H9 (cell line): ENCODE measurements at regions not wholly inside any gene's neighbourhood (a gene's known extent, or its start where the extent isn't known, plus 50 kb on each side); places are given as distances from the start of the nearest gene placed in this dataset.

Experiments used
- DNase-seq: peaks from one replicate; pipeline ENCODE4 v3.0.0-alpha.2; 2017
- H2AFZ ChIP-seq: one replicate; pipeline ENCODE4 v1.6.1; 2013; ENCODE audit warnings: mild to moderate bottlenecking, low read length, control low read depth, moderate library complexity
- H2AK5ac ChIP-seq: 2 replicates; pipeline ENCODE4 v1.6.1; 2013; ENCODE audit warnings: low read length, control low read depth, mixed read lengths; ENCODE audit not compliant: insufficient read length
- H2BK120ac ChIP-seq: one replicate; pipeline ENCODE4 v1.6.1; 2013; ENCODE audit warnings: low read depth, mild to moderate bottlenecking, low read length, control low read depth, inconsistent platforms; ENCODE audit not compliant: poor library complexity, severe bottlenecking
- H2BK12ac ChIP-seq: 2 replicates; pipeline ENCODE4 v1.6.1; 2013; ENCODE audit warnings: low read length, control low read depth, mixed read lengths, low read depth; ENCODE audit not compliant: insufficient read length
- H2BK15ac ChIP-seq: 2 replicates; pipeline ENCODE4 v1.6.1; 2013; ENCODE audit warnings: low read depth, low read length, control low read depth
- H2BK20ac ChIP-seq: one replicate; pipeline ENCODE4 v1.6.1; 2013; ENCODE audit warnings: low read depth, mild to moderate bottlenecking, low read length, control low read depth, inconsistent platforms; ENCODE audit not compliant: poor library complexity, severe bottlenecking
- H2BK5ac ChIP-seq: 2 replicates; pipeline ENCODE4 v1.6.1; 2013; ENCODE audit warnings: low read length, control low read depth, mixed read lengths; ENCODE audit not compliant: insufficient read length
- H3K14ac ChIP-seq: 2 replicates; pipeline ENCODE4 v1.6.1; 2013; ENCODE audit warnings: low read length, control low read depth; ENCODE audit not compliant: insufficient read depth
- H3K18ac ChIP-seq: 2 replicates; pipeline ENCODE4 v1.6.1; 2013; ENCODE audit warnings: low read depth, mild to moderate bottlenecking, mixed read lengths, low read length, control low read depth; ENCODE audit not compliant: insufficient read length
- H3K23ac ChIP-seq: 2 replicates; pipeline ENCODE4 v1.6.1; 2013; ENCODE audit warnings: low read length, control low read depth, mixed read lengths, low read depth; ENCODE audit not compliant: insufficient read length
- H3K23me2 ChIP-seq: 2 replicates; pipeline ENCODE4 v1.6.1; 2013; ENCODE audit warnings: low read depth, mild to moderate bottlenecking, mixed read lengths, low read length, control low read depth; ENCODE audit not compliant: insufficient read length, poor library complexity, severe bottlenecking
- H3K27ac ChIP-seq: 2 replicates; pipeline ENCODE4 v1.5.1; 2013; ENCODE audit warnings: low read length, control low read depth, mixed read lengths, low read depth; ENCODE audit not compliant: insufficient read length
- H3K27me3 ChIP-seq: 2 replicates; pipeline ENCODE4 v1.6.1; 2013; ENCODE audit warnings: low read length, control low read depth, inconsistent platforms; ENCODE audit not compliant: insufficient read depth
- H3K4ac ChIP-seq: 2 replicates; pipeline ENCODE4 v1.6.1; 2013; ENCODE audit warnings: low read depth, mild to moderate bottlenecking, control low read depth, inconsistent platforms, low read length, moderate library complexity
- H3K4me1 ChIP-seq: 2 replicates; pipeline ENCODE4 v1.6.1; 2013; ENCODE audit warnings: low read length, control low read depth, inconsistent platforms; ENCODE audit not compliant: insufficient read depth
- H3K4me2 ChIP-seq: 2 replicates; pipeline ENCODE4 v1.6.1; 2013; ENCODE audit warnings: low read length, control low read depth, mixed read lengths; ENCODE audit not compliant: insufficient read length, insufficient read depth
- H3K56ac ChIP-seq: 2 replicates; pipeline ENCODE4 v1.6.1; 2013; ENCODE audit warnings: low read depth, mild to moderate bottlenecking, mixed read lengths, low read length, control low read depth; ENCODE audit not compliant: insufficient read length
- H3K79me1 ChIP-seq: 2 replicates; pipeline ENCODE4 v1.6.1; 2013; ENCODE audit warnings: low read depth, mild to moderate bottlenecking, moderate library complexity, low read length, control low read depth, inconsistent platforms; ENCODE audit not compliant: insufficient read depth, poor library complexity, severe bottlenecking
- H3K79me2 ChIP-seq: 2 replicates; pipeline ENCODE4 v1.6.1; 2013; ENCODE audit warnings: low read length, control low read depth, inconsistent platforms; ENCODE audit not compliant: insufficient read depth
- H3K9ac ChIP-seq: 2 replicates; pipeline ENCODE4 v1.6.1; 2013; ENCODE audit warnings: low read length, control low read depth, mixed read lengths; ENCODE audit not compliant: insufficient read length; ENCODE audit errors: extremely low read depth
- H3K9me3 ChIP-seq: one replicate; pipeline ENCODE4 v1.6.1; 2013; ENCODE audit warnings: low read depth, low read length, inconsistent platforms; ENCODE audit not compliant: control insufficient read depth
- H3T11ph ChIP-seq: one replicate; pipeline ENCODE4 v1.6.1; 2013; ENCODE audit warnings: mild to moderate bottlenecking, low read length, control low read depth, inconsistent platforms
- H4K20me1 ChIP-seq: one replicate; pipeline ENCODE4 v1.6.1; 2013; ENCODE audit not compliant: control insufficient read depth, insufficient read length, insufficient read depth
- H4K5ac ChIP-seq: 2 replicates; pipeline ENCODE4 v1.6.1; 2013; ENCODE audit warnings: low read depth, mild to moderate bottlenecking, mixed read lengths, low read length, control low read depth; ENCODE audit not compliant: insufficient read length
- H4K8ac ChIP-seq: replicated peaks from 2 replicates; pipeline ENCODE4 v1.6.1; 2013; ENCODE audit warnings: low read length, control low read depth, mixed read lengths, low read depth; ENCODE audit not compliant: insufficient read length
- H4K91ac ChIP-seq: 2 replicates; pipeline ENCODE4 v1.6.1; 2013; ENCODE audit warnings: low read depth, mild to moderate bottlenecking, moderate library complexity, mixed read lengths, low read length, control low read depth; ENCODE audit not compliant: insufficient read length
- H3K27ac Mint-ChIP-seq, 3 experiments: 2 replicates in 2 of 3; 3 replicates in 1 of 3; pipeline ENCODE4 v1.8.0; 2020 to 2021; ENCODE audit warnings: mixed read lengths in 3 of 3, mild to moderate bottlenecking in 1 of 3, moderate library complexity in 1 of 3
- H3K27me3 Mint-ChIP-seq: 2 replicates; pipeline ENCODE4 v1.8.0; 2021; ENCODE audit warnings: low read depth, mild to moderate bottlenecking, moderate library complexity, mixed read lengths
- H3K36me3 Mint-ChIP-seq, 3 experiments: 2 replicates in 2 of 3; 3 replicates in 1 of 3; pipeline ENCODE4 v1.8.0; 2020 to 2021; ENCODE audit warnings: low read depth in 3 of 3, mixed read lengths in 3 of 3; ENCODE audit not compliant: insufficient read depth in 1 of 3
- H3K4me1 Mint-ChIP-seq, 2 experiments: 2 replicates each; pipeline ENCODE4 v1.8.0; 2020; ENCODE audit warnings: mixed read lengths in 2 of 2
- H3K4me3 Mint-ChIP-seq, 2 experiments: 2 replicates in 1 of 2; 3 replicates in 1 of 2; pipeline ENCODE4 v1.8.0; 2020 to 2021; ENCODE audit warnings: mild to moderate bottlenecking in 2 of 2, mixed read lengths in 2 of 2, moderate library complexity in 1 of 2
- H3K9me3 Mint-ChIP-seq, 2 experiments: 2 replicates in 1 of 2; 3 replicates in 1 of 2; pipeline ENCODE4 v1.8.0; 2020; ENCODE audit warnings: mild to moderate bottlenecking in 2 of 2, mixed read lengths in 2 of 2, moderate library complexity in 1 of 2
- CTCF ChIP-seq: fragments of 200-600 bp; sonication (generic); conservative IDR thresholded peaks from 3 replicates; pipeline ENCODE4 v1.8.0; 2021; ENCODE audit warnings: antibody characterized with exemption, mild to moderate bottlenecking
- WGBS: extraction: QIAGEN DNeasy Blood & Tissue Kit; methylation state at CpG from one replicate; pipeline ENCODE4 v1.1.7; 2013; ENCODE audit warnings: missing lambda C conversion rate, low lambda C conversion rate, mixed read lengths; ENCODE audit not compliant: insufficient read length; ENCODE audit errors: extremely low coverage; 5-methylcytosine and 5-hydroxymethylcytosine counted together

DNA sequence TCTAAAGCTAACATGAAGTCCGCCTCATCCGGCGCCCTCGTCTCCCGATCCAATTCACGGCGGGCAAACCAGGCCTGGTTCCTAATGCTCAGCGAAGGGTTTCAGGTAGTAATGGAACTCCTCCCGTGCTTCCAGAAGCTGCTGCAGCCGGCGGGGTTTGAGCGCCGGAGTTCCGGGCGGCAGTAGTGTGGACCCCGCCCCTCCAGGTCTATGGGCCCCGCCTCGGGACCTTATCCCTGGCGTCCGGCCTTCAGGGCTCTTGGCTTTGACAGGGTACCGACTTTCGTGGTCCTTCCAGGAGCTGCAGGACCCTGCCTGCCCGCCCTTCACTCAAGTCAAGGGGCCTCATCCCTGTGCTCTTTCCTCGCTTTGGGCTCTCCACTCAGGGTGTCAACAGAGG, 304.1 kb downstream of the FAM72C start:
- no peak for DNase-seq
- no peaks in the 10 kb centered on the region for H4K20me1 ChIP-seq
- no peak overlapping the region for H3K4me2 ChIP-seq
- H3K4ac ChIP-seq, result no peak overlapping the region
- H3K4me1 ChIP-seq, result no peaks in the 10 kb centered on the region
- H3K27ac ChIP-seq, result no peak overlapping the region
- Mint-ChIP-seq H3K36me3 (peaks cover 10 to 46% (median 21%) of the 10 kb centered on the region in 3 experiments), H3K4me3 (no peak overlapping the region), H3K27ac (no peak overlapping the region), H3K27me3 (peaks cover 2% of the 10 kb centered on the region), H3K9me3 (peaks cover 89 to 90% of the 10 kb centered on the region in 2 experiments), H3K4me1 (no peaks in the 10 kb centered on the region)
- no peak for TF ChIP-seq CTCF
- H3K56ac ChIP-seq, result no peak overlapping the region
- no peak overlapping the region for H2AFZ ChIP-seq
- no peak overlapping the region for H2AK5ac ChIP-seq
- H2BK15ac ChIP-seq, result no peak overlapping the region
- H3K79me2 ChIP-seq, result no peaks in the 10 kb centered on the region
- H3T11ph ChIP-seq, result no peak overlapping the region
- H3K23ac ChIP-seq, result no peak overlapping the region
- no CpG with 5 or more reads among the region's 24 CpGs for WGBS
- no peak overlapping the region for H4K5ac ChIP-seq
- no peak overlapping the region for H2BK20ac ChIP-seq
- no peak overlapping the region for H2BK12ac ChIP-seq
- no peak overlapping the region for H3K18ac ChIP-seq
- no peaks in the 10 kb centered on the region for H3K27me3 ChIP-seq
- no peak overlapping the region for H4K8ac ChIP-seq
- H2BK5ac ChIP-seq, result no peak overlapping the region
- H4K91ac ChIP-seq, result no peak overlapping the region
- H3K79me1 ChIP-seq, result no peaks in the 10 kb centered on the region
- H3K9ac ChIP-seq, result no peak overlapping the region
- no peaks in the 10 kb centered on the region for H3K23me2 ChIP-seq
- no peak overlapping the region for H2BK120ac ChIP-seq
- H3K14ac ChIP-seq, result no peak overlapping the region
- peaks cover 92% of the 10 kb centered on the region for H3K9me3 ChIP-seq
